Heart left ventricle (tissue), 13 donors: ENCODE measurements at regions not wholly inside any gene's neighbourhood (a gene's known extent, or its start where the extent isn't known, plus 50 kb on each side); places are given as distances from the start of the nearest gene placed in this dataset.

Experiments used
- CTCF ChIP-seq, 12 donors: fragments of 200-600 bp; sonication (generic) in 4 of 12; IDR thresholded peaks; one replicate each; pipeline versions ENCODE4 v1.5.0 to v1.8.0; 2018 to 2022; ENCODE audit warnings: antibody characterized with exemption in 12 of 12, mild to moderate bottlenecking in 5 of 12
- POLR2A ChIP-seq, 2 donors: fragments of 450-650 bp; IDR thresholded peaks; one replicate each; pipeline ENCODE4 v1.6.1; 2017; ENCODE audit warnings: antibody characterized with exemption in 2 of 2, mild to moderate bottlenecking in 2 of 2, moderate library complexity in 2 of 2
- donor health status: ischemic (EF 13 %, LVEDD 7.1; RV severe dilation, severe dysfunction).
- donor health status: DM: no; HTN: yes; CAD: no.
- donor health status: DM: no; HTN: no; CAD: no.
- donor health status: ischemic (EF 25% LVEDD 6.9; RV normal size, moderate dysfunction).
- donor health status: ischemic (EF 25% LVEDD 5.7; RV mildly dilated, moderate dysfunction).
- donor health status: ischemic (EF 35%, LVEDD 5.7; RV mildly dilated, moderate dysfunction).
- donor health status: nonischemic (EF 11% LVEDD 7.7; RV severe dilation, severe dysfunction).
- donor health status: DM: yes; HTN: yes; CAD: no.
- donor health status: PGD.
- donor health status: ischemic (EF 29% LVEDD 5.4; RV normal size, mild dysfunction).
- donor health status: nonischemic (EF 23%, LVEDD 6.1; RV moderate dilation, normal function).

GRCh38 chr1:209094384-209094783 is 489.1 kb upstream of the CAMK1G start:
- no peak for TF ChIP-seq CTCF (IDR thresholded peaks at IDR 0.05)
- no peak for TF ChIP-seq POLR2A (IDR thresholded peaks at IDR 0.05)
